A172 (cell line): ENCODE measurements at regions not wholly inside any gene's neighbourhood (a gene's known extent, or its start where the extent isn't known, plus 50 kb on each side); places are given as distances from the start of the nearest gene placed in this dataset.
"Not testable (repeated sequence)": the region's sequence is repeated elsewhere in the genome, so short reads cannot be mapped to it uniquely, and the experiment has no call there.

Source experiments
- DNase-seq: peaks from one replicate; pipeline ENCODE4 v3.0.0-alpha.2; 2015; ENCODE audit warnings: low spot score

- no peak for DNase-seq
Measured at GRCh38 chr18:70826571-70826970, 537.7 kb downstream of the SOCS6 start.

DNA sequence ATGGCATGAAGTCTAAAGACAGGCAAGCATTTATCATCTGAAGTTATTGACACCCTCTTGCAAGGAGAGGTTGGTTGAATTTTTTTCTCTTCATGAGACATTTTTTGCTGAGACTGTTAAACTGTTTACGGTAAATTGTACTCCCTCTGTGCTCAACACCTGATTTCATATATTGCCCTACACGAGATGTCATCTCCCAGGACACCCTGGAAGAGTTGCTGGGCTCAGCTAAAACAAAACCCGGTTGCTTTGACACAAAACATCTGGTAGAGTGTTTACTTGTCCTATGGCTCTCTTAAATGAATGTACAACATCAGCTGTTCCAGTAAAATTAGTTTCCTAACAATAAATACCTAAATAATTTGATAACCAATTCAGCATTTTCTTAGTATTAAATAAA, 533.8 kb downstream of the SOCS6 start:
- DNase-seq = no peak

DNA sequence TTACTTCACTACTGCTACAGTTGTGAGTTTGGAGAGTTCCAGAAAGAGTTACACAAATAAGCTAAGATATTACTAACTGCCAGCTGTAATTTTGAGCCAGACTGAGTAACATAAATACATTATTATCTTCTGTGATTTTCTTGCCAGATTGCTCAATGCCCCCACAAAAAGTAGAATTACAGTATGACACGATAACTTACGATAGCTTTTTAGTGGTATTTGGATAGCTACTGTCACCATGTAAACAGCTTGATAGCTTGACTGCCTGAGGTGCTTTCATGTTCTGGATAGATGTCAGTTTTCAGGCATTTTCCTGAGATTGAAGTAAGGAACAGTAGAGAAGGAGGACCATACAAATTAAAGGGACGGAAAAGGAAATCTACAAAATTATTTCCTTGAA, 533.3 kb downstream of the SOCS6 start:
- DNase-seq = no peak

DNA sequence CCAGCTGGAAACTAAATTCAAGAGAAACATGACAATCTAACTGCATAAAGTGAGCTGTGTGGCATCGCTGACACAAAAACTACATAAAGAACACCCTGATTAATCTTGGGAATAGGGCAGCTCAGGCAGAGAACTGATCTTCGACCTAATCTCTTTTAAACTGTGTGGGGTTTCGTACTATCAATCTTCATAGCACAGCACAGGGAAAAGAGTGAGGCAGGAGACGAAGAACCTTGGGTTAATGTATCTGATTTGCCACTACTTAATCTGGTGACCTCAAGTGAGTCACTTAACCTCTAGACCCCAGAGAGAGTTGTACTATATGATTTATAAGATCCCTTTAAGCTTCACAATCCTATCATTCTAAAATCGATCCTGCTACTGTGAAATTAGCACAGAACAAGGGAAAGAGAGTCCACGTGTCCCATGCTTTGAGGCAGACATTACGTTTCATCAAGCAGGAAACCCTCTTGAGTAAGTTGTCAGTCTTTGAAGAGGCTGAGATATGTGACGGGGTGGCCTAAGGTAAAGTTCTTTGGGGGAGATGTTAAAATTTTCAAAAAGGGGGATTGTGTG, 519.7 kb downstream of the SOCS6 start:
- no peak for DNase-seq

DNA sequence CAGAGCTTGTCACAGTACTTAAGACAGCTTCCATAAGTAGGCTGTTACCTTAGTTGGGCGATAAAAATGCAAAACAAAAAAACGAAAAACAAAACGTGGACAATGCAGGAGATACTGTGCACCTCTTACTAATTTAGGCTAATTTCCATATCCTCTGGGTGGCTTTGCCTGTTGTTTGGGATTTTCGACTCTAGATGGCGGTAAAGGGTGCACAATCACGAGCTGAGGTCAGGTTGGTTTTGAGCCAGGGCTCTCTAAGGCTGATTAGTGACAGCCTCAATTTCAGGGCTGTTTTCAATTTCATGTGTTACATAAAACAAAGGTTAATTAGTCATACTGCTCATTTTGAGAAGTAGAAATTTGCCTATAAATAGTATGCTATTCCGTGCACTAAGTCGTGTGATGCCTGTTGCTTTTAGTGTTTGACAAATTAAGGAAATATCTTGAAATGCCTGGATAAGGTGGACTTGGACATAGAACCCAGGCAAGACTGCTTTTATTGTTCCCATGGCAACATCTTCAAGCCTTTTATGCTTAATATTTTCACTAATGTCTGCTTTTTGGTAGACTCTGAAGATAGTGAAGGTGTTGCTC, 493.1 kb downstream of the SOCS6 start:
- DNase-seq = peak; percentile 21

GRCh38 chr18:70766254-70766653, 477.4 kb downstream of the SOCS6 start:
- DNase-seq = not testable (repeated sequence)

GRCh38 chr18:70762812-70763211, 474.0 kb downstream of the SOCS6 start:
- DNase-seq = no peak

DNA sequence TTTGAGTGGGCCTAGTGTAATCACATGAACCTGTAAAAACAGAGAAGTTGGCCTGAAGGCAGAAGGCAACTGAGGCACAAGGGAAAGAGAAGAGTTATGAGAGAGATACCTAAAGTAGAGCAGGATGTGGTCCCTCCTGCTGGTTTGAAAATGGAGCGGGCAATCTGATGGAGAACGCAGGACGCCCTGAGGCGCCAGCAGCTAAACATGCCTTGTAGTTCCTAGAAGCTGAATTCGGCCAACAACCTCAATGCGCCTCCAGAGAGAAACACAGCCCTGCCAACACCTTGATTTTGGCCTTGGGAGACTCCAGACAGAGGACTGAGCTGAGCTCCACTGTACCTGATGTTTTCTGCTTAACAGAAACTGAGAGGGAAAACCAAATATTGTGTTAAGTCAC, 469.9 kb downstream of the SOCS6 start:
- no peak for DNase-seq

DNA sequence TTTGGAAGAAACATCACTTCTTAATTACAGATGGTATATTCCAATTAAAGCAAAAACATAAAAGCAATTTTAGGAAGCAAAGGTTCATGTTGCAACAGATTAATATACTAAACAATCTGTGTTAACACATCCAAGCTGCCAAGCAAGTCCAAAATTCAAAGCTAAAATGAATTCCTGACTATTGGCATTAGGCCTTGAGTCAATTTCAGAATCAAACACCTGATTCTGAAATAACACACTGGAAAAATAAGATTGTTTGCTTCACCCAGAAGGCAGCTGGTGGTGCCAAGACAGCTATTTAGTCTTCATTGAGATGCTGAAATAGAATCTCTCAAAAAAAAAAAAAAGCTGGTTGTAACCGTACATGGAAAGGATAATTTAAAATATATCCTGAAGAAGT, 465.6 kb downstream of the SOCS6 start:
- DNase-seq = no peak

GRCh38 chr18:70732916-70733315, 444.1 kb downstream of the SOCS6 start:
- DNase-seq = no peak

- DNase-seq = no peak
Measured at GRCh38 chr18:70732188-70732587, 443.3 kb downstream of the SOCS6 start.

DNA sequence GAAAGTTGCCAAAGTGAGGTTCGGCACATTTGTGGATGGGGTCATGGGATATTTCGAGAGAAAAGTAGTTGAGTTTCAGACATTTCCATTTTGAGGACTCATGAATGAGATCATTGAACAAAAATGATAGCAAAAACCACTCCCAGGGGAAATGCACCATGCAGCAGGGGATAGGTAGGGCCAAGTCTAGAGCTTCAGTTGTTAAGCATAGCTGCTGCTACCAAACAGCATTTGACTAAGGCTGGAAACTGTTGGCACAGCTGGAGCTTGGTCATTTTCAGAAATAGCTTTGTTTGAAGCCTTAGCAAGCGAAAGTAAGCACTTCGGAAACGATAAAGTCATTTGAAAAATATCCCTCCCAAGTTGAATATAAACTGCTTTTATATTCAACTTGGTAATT, 431.8 kb downstream of the SOCS6 start:
- no peak for DNase-seq

DNA sequence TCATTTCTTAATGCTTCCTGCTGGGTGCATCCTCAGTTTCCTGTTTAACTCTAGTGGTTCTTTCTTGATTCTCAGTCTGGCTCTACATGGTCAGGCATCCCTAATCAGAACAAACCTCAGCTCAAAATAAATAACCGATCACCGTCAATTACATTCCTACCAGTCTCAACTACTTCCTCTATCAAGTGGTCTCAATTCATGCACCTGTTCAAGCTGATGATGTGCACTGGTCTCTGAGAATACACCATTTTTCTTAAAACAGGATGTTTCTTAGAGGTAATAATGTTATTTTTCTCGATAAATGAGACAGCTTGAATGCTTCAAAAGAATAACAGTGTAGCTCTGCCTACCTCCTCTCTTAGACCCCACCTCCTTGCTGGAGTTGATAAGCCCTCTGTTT, 420.9 kb downstream of the SOCS6 start:
- DNase-seq = no peak

GRCh38 chr18:70709144-70709543, 420.3 kb downstream of the SOCS6 start:
- no peak for DNase-seq

GRCh38 chr18:70705831-70706416, 417.1 kb downstream of the SOCS6 start:
- DNase-seq = no peak

- no peak for DNase-seq
Measured at GRCh38 chr18:70700496-70700895, 411.7 kb downstream of the SOCS6 start.

GRCh38 chr18:70698574-70698973, 409.7 kb downstream of the SOCS6 start:
- DNase-seq = no peak

- DNase-seq = no peak
Measured at GRCh38 chr18:70693246-70693645, 404.4 kb downstream of the SOCS6 start.

DNA sequence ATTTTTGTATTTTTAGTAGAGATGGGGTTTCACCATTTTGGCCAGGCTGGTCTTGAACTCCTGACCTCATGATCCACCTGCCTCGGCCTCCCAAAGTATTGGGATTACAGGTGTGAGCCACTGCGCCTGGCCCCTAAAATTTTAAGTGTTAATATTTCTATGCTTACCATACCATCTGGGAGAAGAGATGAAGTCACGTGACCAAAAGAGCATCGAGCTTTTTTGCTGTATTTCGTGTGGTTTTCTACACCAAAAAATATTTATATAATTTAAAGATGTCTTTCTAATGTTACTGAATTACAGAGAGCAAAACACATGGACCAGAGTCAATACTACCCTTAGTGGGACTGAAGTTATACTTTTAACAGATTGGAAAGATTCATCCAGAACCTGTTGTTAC, 400.9 kb downstream of the SOCS6 start:
- DNase-seq = not testable (repeated sequence)

GRCh38 chr18:70688286-70688685, 399.4 kb downstream of the SOCS6 start:
- DNase-seq = no peak

DNA sequence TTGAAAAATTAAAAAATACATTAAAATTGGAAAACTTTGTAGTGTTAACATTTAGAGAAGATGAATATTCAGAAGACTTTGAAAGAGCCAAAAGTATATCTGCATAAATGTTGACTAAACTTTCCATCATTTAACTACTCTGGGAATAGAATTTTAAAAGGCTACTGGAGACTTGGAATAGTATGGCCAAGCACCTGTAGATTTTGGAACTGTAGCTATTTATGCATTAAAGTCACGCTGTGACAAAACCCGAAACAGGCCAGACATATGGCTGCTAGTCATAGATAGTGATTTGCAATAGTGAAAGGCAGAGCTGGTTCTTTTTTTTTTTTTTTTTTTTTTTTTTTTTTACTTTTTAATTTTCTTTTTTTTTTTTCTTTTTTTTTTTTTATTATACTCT, 396.0 kb downstream of the SOCS6 start:
- DNase-seq = no peak

- no peak for DNase-seq
Measured at GRCh38 chr18:70683263-70683662, 394.4 kb downstream of the SOCS6 start.

- DNase-seq = no peak
Measured at GRCh38 chr18:70674896-70675295, 386.1 kb downstream of the SOCS6 start.

- no peak for DNase-seq
Measured at GRCh38 chr18:70673831-70674230, 385.0 kb downstream of the SOCS6 start.
